Kidney (tissue), 13 donors: ENCODE measurements at regions not wholly inside any gene's neighbourhood (a gene's known extent, or its start where the extent isn't known, plus 50 kb on each side); places are given as distances from the start of the nearest gene placed in this dataset.

ENCODE experiments used
- DNase-seq, 5 donors: peaks; one replicate each; pipeline ENCODE4 v3.0.0-alpha.2; 2013 to 2020
- FAIRE-seq: peaks from 2 replicates; lab custom pipeline; 2012; peaks lifted over from hg19 to GRCh38; lab: Jason Lieb, UNC
- H3K27ac ChIP-seq, 2 donors: one replicate each; pipeline ENCODE4 v1.7.0; 2013; ENCODE audit warnings: low read depth in 2 of 2, low read length in 2 of 2, inconsistent platforms in 1 of 2
- H3K27me3 ChIP-seq: one replicate; pipeline ENCODE4 v1.7.1; 2013; ENCODE audit warnings: low read length, inconsistent platforms; ENCODE audit not compliant: control insufficient read depth, insufficient read depth
- H3K36me3 ChIP-seq, 3 donors: one replicate each; pipeline versions ENCODE4 v1.7.0 to v1.7.1; 2013; ENCODE audit warnings: low read length in 3 of 3, control low read depth in 1 of 3, inconsistent platforms in 1 of 3; ENCODE audit not compliant: insufficient read depth in 3 of 3, control insufficient read depth in 2 of 3
- H3K4me1 ChIP-seq, 3 donors: one replicate each; pipeline versions ENCODE4 v1.7.0 to v1.7.1; 2013; ENCODE audit warnings: low read length in 3 of 3, inconsistent platforms in 1 of 3, low read depth in 1 of 3; ENCODE audit not compliant: control insufficient read depth in 2 of 3, insufficient read depth in 2 of 3
- H3K4me3 ChIP-seq, 3 donors: one replicate each; pipeline versions ENCODE4 v1.7.0 to v1.8.1; 2013; ENCODE audit warnings: low read length in 3 of 3, control low read depth in 1 of 3, inconsistent platforms in 1 of 3
- H3K9ac ChIP-seq, 3 donors: one replicate each; pipeline versions ENCODE4 v1.7.0 to v1.7.1; 2013; ENCODE audit warnings: low read length in 3 of 3, control low read depth in 1 of 3, inconsistent platforms in 1 of 3
- H3K9me3 ChIP-seq, 3 donors: one replicate each; pipeline versions ENCODE4 v1.7.0 to v1.7.1; 2013; ENCODE audit warnings: low read length in 3 of 3, control low read depth in 1 of 3, inconsistent platforms in 1 of 3; ENCODE audit not compliant: control insufficient read depth in 2 of 3, insufficient read depth in 1 of 3
- CTCF ChIP-seq: IDR thresholded peaks from 3 replicates; pipeline ENCODE4 v1.5.1; 2012; ENCODE audit warnings: mild to moderate bottlenecking, moderate library complexity, borderline replicate concordance; ENCODE audit not compliant: insufficient read depth; ENCODE audit errors: extremely low read depth
- intact Hi-C: fragments of 100-400 bp; cut with DNase I; formaldehyde crosslinking; loops from one replicate; pipeline ENCODE4 v1.11.1; 2022
- donor health status: control.
- donor health status: control.
- donor health status: control.
- donor health status: control.
- donor health status: control.
- donor health status: DM: yes; HTN: yes; CAD: no.
- donor health status: Normal renal cell carcinoma (clear cell type).

- Histone ChIP-seq H3K27ac (no peak overlapping the region), H3K4me1 (no peaks in the 10 kb centered on the region), H3K9ac (no peak overlapping the region), H3K4me3 (no peak overlapping the region), H3K9me3 (no peaks in the 10 kb centered on the region), H3K27me3 (no peaks in the 10 kb centered on the region), H3K36me3 (no peaks in the 10 kb centered on the region)
- FAIRE-seq = no peak
- no peak for TF ChIP-seq CTCF
- no peak for DNase-seq
- intact Hi-C loops = no loop called here
Measured at GRCh38 chr4:53716011-53716410, 124.7 kb upstream of the LNX1 start.

- intact Hi-C loops = no loop called here
- no peak overlapping the region for H3K4me3 ChIP-seq
- no peak overlapping the region for H3K9ac ChIP-seq
- no peaks in the 10 kb centered on the region for H3K4me1 ChIP-seq
- H3K9me3 ChIP-seq = no peaks in the 10 kb centered on the region
- no peak for TF ChIP-seq CTCF
- no peak for DNase-seq
- H3K27me3 ChIP-seq = no peaks in the 10 kb centered on the region
- no peaks in the 10 kb centered on the region for H3K36me3 ChIP-seq
- H3K27ac ChIP-seq = no peak overlapping the region
- no peak for FAIRE-seq
Measured at GRCh38 chr4:53714236-53715140, 123.2 kb upstream of the LNX1 start.

- intact Hi-C loops = no loop called here
- H3K4me3 ChIP-seq = no peak overlapping the region
- no peak overlapping the region for H3K27ac ChIP-seq
- H3K36me3 ChIP-seq = no peaks in the 10 kb centered on the region
- no peaks in the 10 kb centered on the region for H3K9me3 ChIP-seq
- no peak for DNase-seq
- H3K9ac ChIP-seq = no peak overlapping the region
- FAIRE-seq = no peak
- no peak for TF ChIP-seq CTCF
- no peaks in the 10 kb centered on the region for H3K4me1 ChIP-seq
- H3K27me3 ChIP-seq = no peaks in the 10 kb centered on the region
Measured at GRCh38 chr4:53713767-53714166, 122.5 kb upstream of the LNX1 start.
